PC-3 (cell line): ENCODE measurements at regions not wholly inside any gene's neighbourhood (a gene's known extent, or its start where the extent isn't known, plus 50 kb on each side); places are given as distances from the start of the nearest gene placed in this dataset.

Experiments used
- CTCF ChIP-seq: fragments of 300-600 bp; sonication (generic); conservative IDR thresholded peaks from 2 replicates; pipeline ENCODE4 v1.5.1; 2017; ENCODE audit warnings: antibody characterized with exemption, low read depth, mild to moderate bottlenecking, low read length
- EZH2 ChIP-seq: fragments of 300-600 bp; sonication (generic); IDR thresholded peaks from one replicate; pipeline ENCODE4 v1.6.1; 2017; ENCODE audit warnings: antibody characterized with exemption, mild to moderate bottlenecking, low read length; ENCODE audit not compliant: unreplicated experiment

- no peak for TF ChIP-seq CTCF
- no peak for TF ChIP-seq EZH2
Measured at GRCh38 chr12:108078428-108078827, 50.7 kb upstream of the WSCD2 start.
